K562 (cell line): ENCODE measurements at regions not wholly inside any gene's neighbourhood (a gene's known extent, or its start where the extent isn't known, plus 50 kb on each side); places are given as distances from the start of the nearest gene placed in this dataset.
"Not testable (repeated sequence)": the region's sequence is repeated elsewhere in the genome, so short reads cannot be mapped to it uniquely, and the experiment has no call there.

ENCODE experiments used
- ARID2 ChIP-seq: fragments of 450-650 bp; IDR thresholded peaks from 2 replicates; pipeline ENCODE4 v1.6.1; 2017; ENCODE audit warnings: antibody characterized with exemption, mild to moderate bottlenecking
- BACH1 ChIP-seq: fragments of 200-800 bp; sonication (Bioruptor generic); IDR thresholded peaks from 2 replicates; pipeline ENCODE4 v1.6.1; 2016; ENCODE audit warnings: missing genetic modification characterization, missing compliant biosample characterization
- CEBPG ChIP-seq, 3 experiments: fragments of 200-800 bp in 1 of 3; sonication (Bioruptor generic) in 1 of 3; sonication (generic) in 1 of 3; formaldehyde crosslinking in 1 of 3; IDR thresholded peaks in 2 of 3; conservative IDR thresholded peaks in 1 of 3; 2 replicates each; pipeline versions ENCODE4 v1.6.1 to v1.8.0; 2016 to 2022; ENCODE audit warnings: missing compliant biosample characterization in 2 of 3, missing genetic modification characterization in 2 of 3, mild to moderate bottlenecking in 1 of 3, missing genetic modification reagents in 1 of 3
- CHD4 ChIP-seq: fragments of 200-600 bp; sonication (generic); IDR thresholded peaks from 3 replicates; pipeline ENCODE4 v1.6.1; 2012; ENCODE audit warnings: low read depth, mild to moderate bottlenecking, mixed read lengths, low read length, inconsistent platforms; ENCODE audit not compliant: insufficient read depth, insufficient replicate concordance, poor library complexity, severe bottlenecking
- NBN ChIP-seq: fragments of 450-650 bp; IDR thresholded peaks from 2 replicates; pipeline ENCODE4 v1.6.1; 2016; ENCODE audit warnings: low read depth, mild to moderate bottlenecking
- PHF8 ChIP-seq: fragments of 200-600 bp; sonication (generic); IDR thresholded peaks from 2 replicates; pipeline ENCODE4 v1.6.1; 2012; ENCODE audit warnings: mixed run types, mild to moderate bottlenecking, inconsistent platforms, low read length, moderate library complexity, borderline replicate concordance
- POLR2A ChIP-seq: fragments of 450-650 bp; conservative IDR thresholded peaks from 2 replicates; pipeline ENCODE4 v1.6.1; 2016
- POLR2AphosphoS5 ChIP-seq: IDR thresholded peaks from 2 replicates; pipeline ENCODE4 v1.6.1; 2011; ENCODE audit warnings: mild to moderate bottlenecking, low read depth, low read length, moderate library complexity; ENCODE audit not compliant: control insufficient read depth, insufficient read depth
- SREBF2 ChIP-seq: sonication (generic); formaldehyde crosslinking; IDR thresholded peaks from 2 replicates; pipeline ENCODE4 v1.4.0; 2020; ENCODE audit warnings: mild to moderate bottlenecking, missing genetic modification reagents
- YY1 ChIP-seq, 3 experiments: IDR thresholded peaks; 2 replicates each; pipeline ENCODE4 v1.6.1; 2011; ENCODE audit warnings: low read length in 2 of 3, mild to moderate bottlenecking in 2 of 3, moderate library complexity in 2 of 3, borderline replicate concordance in 1 of 3, control low read depth in 1 of 3, low read depth in 1 of 3; ENCODE audit not compliant: insufficient read depth in 3 of 3, insufficient replicate concordance in 2 of 3, control insufficient read depth in 1 of 3, insufficient read length in 1 of 3; ENCODE audit errors: extremely low read depth in 1 of 3
- ZFP36 ChIP-seq: fragments of 150-350 bp; IDR thresholded peaks from 2 replicates; pipeline ENCODE4 v1.6.1; 2018; ENCODE audit warnings: low read length, low read depth; ENCODE audit not compliant: partially characterized antibody
- TF ChIP-seq, protein P1 (sequence below): sonication (generic); formaldehyde crosslinking; IDR thresholded peaks from 2 replicates; pipeline ENCODE4 v1.8.0; 2022; ENCODE audit warnings: missing genetic modification reagents, mild to moderate bottlenecking, moderate library complexity, borderline replicate concordance
- TF ChIP-seq, protein P2 (sequence below), 3 experiments: IDR thresholded peaks in 2 of 3; conservative IDR thresholded peaks in 1 of 3; 2 replicates each; pipeline ENCODE4 v1.5.1; 2011 to 2012; ENCODE audit warnings: low read length in 3 of 3, mild to moderate bottlenecking in 3 of 3, control low read depth in 2 of 3, improper control_type of control experiment in 1 of 3, inconsistent platforms in 1 of 3, low read depth in 1 of 3, mixed read lengths in 1 of 3, moderate library complexity in 1 of 3; ENCODE audit not compliant: insufficient read depth in 2 of 3

DNA sequence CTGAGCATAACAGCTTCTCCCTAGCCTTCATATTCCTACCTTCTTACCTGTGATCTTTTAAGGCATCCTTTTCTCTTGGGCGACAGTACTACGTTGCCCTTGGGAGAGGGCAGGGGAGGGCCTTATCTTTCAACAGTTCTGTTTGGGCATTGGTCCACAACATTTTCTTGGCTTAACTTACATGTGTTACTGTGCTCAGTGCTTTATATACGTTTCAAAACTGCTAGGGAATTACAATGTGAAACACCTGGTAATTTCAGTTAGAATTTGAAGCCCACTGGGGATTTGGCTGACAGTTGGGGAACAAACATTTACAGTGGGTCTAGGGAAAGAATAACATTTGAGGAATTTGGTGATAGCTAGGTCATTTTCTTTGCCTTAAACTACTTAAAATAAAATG lies 667.1 kb downstream of the PRIM2 start:
- not testable (repeated sequence) for TF ChIP-seq PHF8; SREBF2 (CRISPR knock-in tag); NBN; BACH1 (tag); ARID2; CEBPG (CRISPR knock-in tag; IDR thresholded peaks at IDR 0.05); CEBPG (tag; conservative IDR thresholded peaks at IDR 0.05 in 1 of 2, IDR thresholded peaks at IDR 0.05 in 1 of 2); POLR2AphosphoS5; ZFP36; POLR2A; CHD4; YY1 (IDR thresholded peaks at IDR 0.05; ENCODE audit: borderline replicate concordance in 1 of 3, control insufficient read depth in 1 of 3, extremely low read depth in 1 of 3, insufficient read depth in 3 of 3, insufficient read length in 1 of 3, insufficient replicate concordance in 2 of 3, low read depth in 1 of 3, low read length in 2 of 3)
- TF ChIP-seq, protein P1, sequence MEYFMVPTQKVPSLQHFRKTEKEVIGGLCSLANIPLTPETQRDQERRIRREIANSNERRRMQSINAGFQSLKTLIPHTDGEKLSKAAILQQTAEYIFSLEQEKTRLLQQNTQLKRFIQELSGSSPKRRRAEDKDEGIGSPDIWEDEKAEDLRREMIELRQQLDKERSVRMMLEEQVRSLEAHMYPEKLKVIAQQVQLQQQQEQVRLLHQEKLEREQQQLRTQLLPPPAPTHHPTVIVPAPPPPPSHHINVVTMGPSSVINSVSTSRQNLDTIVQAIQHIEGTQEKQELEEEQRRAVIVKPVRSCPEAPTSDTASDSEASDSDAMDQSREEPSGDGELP (CRISPR knock-in tag), result not testable (repeated sequence)
- TF ChIP-seq, protein P2, sequence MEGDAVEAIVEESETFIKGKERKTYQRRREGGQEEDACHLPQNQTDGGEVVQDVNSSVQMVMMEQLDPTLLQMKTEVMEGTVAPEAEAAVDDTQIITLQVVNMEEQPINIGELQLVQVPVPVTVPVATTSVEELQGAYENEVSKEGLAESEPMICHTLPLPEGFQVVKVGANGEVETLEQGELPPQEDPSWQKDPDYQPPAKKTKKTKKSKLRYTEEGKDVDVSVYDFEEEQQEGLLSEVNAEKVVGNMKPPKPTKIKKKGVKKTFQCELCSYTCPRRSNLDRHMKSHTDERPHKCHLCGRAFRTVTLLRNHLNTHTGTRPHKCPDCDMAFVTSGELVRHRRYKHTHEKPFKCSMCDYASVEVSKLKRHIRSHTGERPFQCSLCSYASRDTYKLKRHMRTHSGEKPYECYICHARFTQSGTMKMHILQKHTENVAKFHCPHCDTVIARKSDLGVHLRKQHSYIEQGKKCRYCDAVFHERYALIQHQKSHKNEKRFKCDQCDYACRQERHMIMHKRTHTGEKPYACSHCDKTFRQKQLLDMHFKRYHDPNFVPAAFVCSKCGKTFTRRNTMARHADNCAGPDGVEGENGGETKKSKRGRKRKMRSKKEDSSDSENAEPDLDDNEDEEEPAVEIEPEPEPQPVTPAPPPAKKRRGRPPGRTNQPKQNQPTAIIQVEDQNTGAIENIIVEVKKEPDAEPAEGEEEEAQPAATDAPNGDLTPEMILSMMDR (IDR thresholded peaks at IDR 0.05 in 2 of 3, conservative IDR thresholded peaks at IDR 0.05 in 1 of 3; ENCODE audit: insufficient read depth in 2 of 3, low read depth in 1 of 3, low read length in 3 of 3), result not testable (repeated sequence)
